ENCODE measurements at regions not wholly inside any gene's neighbourhood (a gene's known extent, or its start where the extent isn't known, plus 50 kb on each side); places are given as distances from the start of the nearest gene placed in this dataset.

DNA sequence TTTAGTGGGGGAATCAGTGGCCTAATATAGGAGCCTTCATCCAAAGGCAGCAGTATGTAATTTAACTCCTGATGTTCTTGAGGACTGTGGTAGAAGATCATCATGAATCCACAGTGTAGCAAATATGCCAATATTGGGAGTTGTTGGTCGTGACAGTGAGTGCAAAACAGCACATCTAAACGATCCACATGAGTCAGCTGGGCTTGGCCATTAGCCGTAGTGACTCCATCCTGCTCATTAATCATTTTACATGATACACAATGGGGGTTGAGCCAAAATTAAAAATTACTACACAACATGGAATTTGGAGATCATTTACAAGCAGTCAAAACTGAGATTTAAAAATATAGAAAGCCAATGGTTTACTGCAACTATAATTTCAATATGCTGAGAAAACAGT is 653.9 kb upstream of the CAMK1G start:
- FAIRE-seq (no peak), DNase-seq (ENCODE audit: insufficient read length, low spot score) (no peak)
- TF ChIP-seq PAX5 (IDR thresholded peaks at IDR 0.05; ENCODE audit: insufficient read depth, low read length, severe bottlenecking) = no peak
- TF ChIP-seq TAF1 (IDR thresholded peaks at IDR 0.05; ENCODE audit: low read depth, low read length) = no peak
- TF ChIP-seq POU2F2 (IDR thresholded peaks at IDR 0.05; ENCODE audit: low read depth, low read length) = no peak
- TF ChIP-seq POLR2A (IDR thresholded peaks at IDR 0.05; ENCODE audit: low read depth, low read length) = no peak
- TF ChIP-seq SPI1 (IDR thresholded peaks at IDR 0.05; ENCODE audit: low read depth, low read length) = no peak
- TF ChIP-seq POLR2AphosphoS5 (IDR thresholded peaks at IDR 0.05; ENCODE audit: low read depth, low read length) = no peak

DNA sequence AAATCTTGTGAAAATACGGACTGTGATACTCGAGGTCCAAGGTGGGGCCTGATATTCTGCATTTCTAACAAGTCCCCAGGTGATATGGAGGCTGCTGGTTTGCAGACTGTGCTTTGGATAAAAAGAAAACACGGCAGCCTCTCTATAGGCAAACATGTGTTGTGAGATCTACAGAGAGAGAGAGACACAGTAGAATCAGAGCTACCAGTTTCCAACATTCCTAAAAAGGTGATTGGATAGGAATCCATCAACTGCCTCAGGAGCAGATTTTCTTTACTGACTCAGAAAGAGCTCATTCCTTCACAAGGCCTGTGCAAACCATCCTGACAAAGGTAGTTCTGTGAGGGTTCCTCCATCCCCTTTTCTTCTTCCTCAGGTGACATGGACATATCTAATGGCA is 651.6 kb upstream of the CAMK1G start:
- TF ChIP-seq PAX5 (IDR thresholded peaks at IDR 0.05; ENCODE audit: insufficient read depth, low read length, severe bottlenecking) = no peak
- TF ChIP-seq POLR2AphosphoS5 (IDR thresholded peaks at IDR 0.05; ENCODE audit: low read depth, low read length) = no peak
- no peak for TF ChIP-seq TAF1 (IDR thresholded peaks at IDR 0.05; ENCODE audit: low read depth, low read length)
- no peak for TF ChIP-seq POLR2A (IDR thresholded peaks at IDR 0.05; ENCODE audit: low read depth, low read length)
- no peak for TF ChIP-seq POU2F2 (IDR thresholded peaks at IDR 0.05; ENCODE audit: low read depth, low read length)
- TF ChIP-seq SPI1 (IDR thresholded peaks at IDR 0.05; ENCODE audit: low read depth, low read length) = no peak
- FAIRE-seq (no peak), DNase-seq (ENCODE audit: insufficient read length, low spot score) (no peak)

DNA sequence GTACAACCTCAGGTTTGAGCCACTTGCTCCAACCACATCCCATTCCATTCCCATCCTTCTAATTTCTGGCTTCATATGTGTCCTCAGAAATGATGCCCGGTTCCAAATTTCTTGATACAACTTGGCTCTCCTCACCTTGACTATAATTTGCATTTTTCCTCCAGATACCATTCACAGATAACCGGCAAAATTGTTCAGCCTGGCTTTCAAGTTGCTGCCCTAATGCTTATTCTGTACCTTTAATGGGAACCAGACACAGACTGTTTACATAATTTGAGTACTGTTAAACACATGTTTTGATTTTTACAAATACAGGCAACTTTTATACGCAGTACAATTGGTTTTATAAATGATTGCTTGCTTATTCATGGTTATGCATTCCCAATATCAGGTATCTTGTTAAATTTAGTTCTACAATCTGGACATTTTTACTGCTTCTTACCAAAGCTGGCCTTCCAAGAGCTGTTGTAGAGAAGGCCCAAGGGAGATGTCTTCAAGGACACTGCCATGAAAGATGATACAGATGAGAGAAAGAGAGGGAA is 649.5 kb upstream of the CAMK1G start:
- no peak for DNase-seq (ENCODE audit: insufficient read length, low spot score)
- no peak for FAIRE-seq

DNA sequence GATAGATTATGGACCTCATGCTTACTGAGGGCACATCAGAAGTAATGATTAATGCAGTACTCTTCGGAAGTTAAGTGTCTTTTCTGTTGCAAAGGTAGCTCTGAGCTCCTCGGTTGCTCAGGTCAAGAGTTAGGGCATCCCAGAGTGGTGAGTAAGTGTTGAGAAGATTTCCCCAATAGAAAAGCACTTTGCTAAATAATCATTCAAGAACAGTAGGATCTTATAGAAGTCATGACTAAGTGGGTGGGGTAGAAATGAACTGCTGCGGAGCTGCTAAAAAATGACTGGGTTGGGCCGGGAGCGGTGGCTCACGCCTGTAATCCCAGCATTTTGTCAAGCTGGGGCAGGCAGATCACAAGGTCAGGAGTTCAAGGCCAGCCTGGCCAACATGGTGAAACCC is 648.6 kb upstream of the CAMK1G start:
- DNase-seq (ENCODE audit: insufficient read length, low spot score) (no peak), FAIRE-seq (no peak)
- TF ChIP-seq SPI1 (IDR thresholded peaks at IDR 0.05; ENCODE audit: low read depth, low read length) = no peak

More for the DNA sequence above, 649.5 kb upstream of the CAMK1G start:
- TF ChIP-seq POLR2AphosphoS5 (IDR thresholded peaks at IDR 0.05; ENCODE audit: low read depth, low read length) (no peak), POLR2A (IDR thresholded peaks at IDR 0.05; ENCODE audit: low read depth, low read length) (no peak), TAF1 (IDR thresholded peaks at IDR 0.05; ENCODE audit: low read depth, low read length) (no peak), POU2F2 (IDR thresholded peaks at IDR 0.05; ENCODE audit: low read depth, low read length) (no peak), PAX5 (IDR thresholded peaks at IDR 0.05; ENCODE audit: insufficient read depth, low read length, severe bottlenecking) (no peak), SPI1 (IDR thresholded peaks at IDR 0.05; ENCODE audit: low read depth, low read length) (no peak)

DNA sequence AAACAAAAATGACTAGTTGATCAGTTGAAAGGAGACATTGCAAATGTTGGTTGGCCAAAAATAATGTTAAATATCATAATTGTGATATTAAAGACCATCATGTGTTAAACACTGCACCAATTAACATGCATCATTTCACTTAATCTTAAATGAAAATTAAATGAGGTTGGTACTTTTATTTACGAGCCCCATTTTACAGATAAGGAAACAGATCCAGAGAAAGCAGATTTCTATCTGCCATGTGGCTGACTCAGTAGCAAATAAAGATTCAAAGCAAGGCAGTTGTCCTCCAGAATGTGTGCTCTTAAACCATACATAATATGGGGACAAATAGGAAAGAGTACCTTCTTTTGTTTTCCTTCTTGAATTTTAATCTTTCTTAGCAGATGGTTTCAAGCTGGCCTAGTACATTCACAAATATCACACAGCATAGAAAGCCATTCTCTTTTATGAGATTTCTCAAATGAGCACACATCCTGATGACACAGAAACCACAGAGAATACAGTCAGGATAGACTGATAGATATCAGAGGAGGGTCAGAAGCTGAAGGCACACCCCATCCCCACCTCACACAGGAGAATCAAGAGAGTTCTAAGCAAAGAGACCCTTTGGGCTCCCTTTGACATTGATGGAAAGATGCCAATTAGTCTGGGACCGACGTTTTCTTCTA is 647.9 kb upstream of the CAMK1G start:
- FAIRE-seq (no peak), DNase-seq (ENCODE audit: insufficient read length, low spot score) (no peak)
- TF ChIP-seq POLR2A (IDR thresholded peaks at IDR 0.05; ENCODE audit: low read depth, low read length) (no peak), SPI1 (IDR thresholded peaks at IDR 0.05; ENCODE audit: low read depth, low read length) (no peak), POU2F2 (IDR thresholded peaks at IDR 0.05; ENCODE audit: low read depth, low read length) (no peak), TAF1 (IDR thresholded peaks at IDR 0.05; ENCODE audit: low read depth, low read length) (no peak), PAX5 (IDR thresholded peaks at IDR 0.05; ENCODE audit: insufficient read depth, low read length, severe bottlenecking) (no peak), POLR2AphosphoS5 (IDR thresholded peaks at IDR 0.05; ENCODE audit: low read depth, low read length) (no peak)

DNA sequence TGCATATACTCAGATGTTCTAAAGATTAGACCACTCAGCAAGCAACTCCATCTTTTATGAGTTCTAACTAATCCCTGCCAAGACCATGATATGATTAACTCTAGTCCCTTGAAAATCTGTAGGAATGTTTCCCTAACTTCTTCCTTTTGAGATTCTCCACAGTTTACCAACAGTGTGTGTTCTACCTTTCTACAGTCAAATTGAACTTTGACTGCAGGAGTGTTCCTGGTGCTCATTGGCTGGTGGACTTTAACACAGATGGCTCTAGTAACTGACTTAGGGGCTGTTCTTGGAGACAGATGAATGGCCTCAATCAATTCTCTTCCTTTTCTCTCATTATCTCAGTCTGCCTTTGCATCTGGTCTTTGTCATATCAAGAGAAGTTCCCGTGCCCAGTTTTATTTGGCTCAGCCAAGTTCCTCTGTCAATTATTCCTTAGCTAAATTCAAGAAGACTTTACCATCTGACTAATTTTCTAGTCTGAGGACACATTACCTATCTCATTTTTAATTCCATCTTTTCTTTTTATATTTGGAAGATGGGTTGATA is 643.9 kb upstream of the CAMK1G start:
- FAIRE-seq (no peak), DNase-seq (ENCODE audit: insufficient read length, low spot score) (no peak)
- TF ChIP-seq POLR2A (IDR thresholded peaks at IDR 0.05; ENCODE audit: low read depth, low read length) (no peak), POU2F2 (IDR thresholded peaks at IDR 0.05; ENCODE audit: low read depth, low read length) (no peak), SPI1 (IDR thresholded peaks at IDR 0.05; ENCODE audit: low read depth, low read length) (no peak), POLR2AphosphoS5 (IDR thresholded peaks at IDR 0.05; ENCODE audit: low read depth, low read length) (no peak), TAF1 (IDR thresholded peaks at IDR 0.05; ENCODE audit: low read depth, low read length) (no peak), PAX5 (IDR thresholded peaks at IDR 0.05; ENCODE audit: insufficient read depth, low read length, severe bottlenecking) (no peak)

DNA sequence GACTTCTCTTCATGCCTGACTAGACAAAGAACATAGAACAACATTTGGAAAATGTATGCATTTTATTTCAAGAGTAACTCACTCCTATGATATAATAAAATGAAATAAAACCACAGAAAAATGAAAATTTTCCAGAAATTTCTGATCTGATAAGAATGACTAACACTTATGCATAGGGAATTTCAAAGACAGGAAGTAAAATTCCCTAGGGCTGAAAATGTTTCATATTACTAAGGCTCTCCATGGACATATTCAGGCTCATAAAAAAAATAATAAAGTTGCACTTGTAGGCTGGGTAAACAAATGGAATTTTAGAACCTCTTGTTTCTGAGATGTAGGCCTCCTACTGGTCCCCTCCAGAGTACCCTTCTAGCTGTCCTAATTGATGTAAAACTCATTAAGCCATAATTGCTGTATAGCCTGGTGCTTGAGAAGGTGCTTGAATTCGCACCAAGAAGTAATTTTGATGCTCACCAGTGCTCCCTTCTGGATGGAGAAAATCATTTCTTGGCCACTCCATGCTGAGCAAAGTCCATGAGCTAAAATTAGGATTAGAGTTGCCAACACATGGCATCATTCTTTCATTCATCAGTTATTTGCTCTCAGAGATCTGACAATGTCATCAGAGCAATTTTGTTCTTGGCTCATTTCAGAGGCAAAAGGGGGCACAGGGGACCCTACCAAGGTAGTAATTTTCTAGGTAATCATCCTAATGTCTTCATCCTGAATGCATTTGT is 641.0 kb upstream of the CAMK1G start:
- FAIRE-seq (no peak), DNase-seq (ENCODE audit: insufficient read length, low spot score) (no peak)
- TF ChIP-seq SPI1 (IDR thresholded peaks at IDR 0.05; ENCODE audit: low read depth, low read length) = no peak
- no peak for TF ChIP-seq POLR2AphosphoS5 (IDR thresholded peaks at IDR 0.05; ENCODE audit: low read depth, low read length)
- no peak for TF ChIP-seq TAF1 (IDR thresholded peaks at IDR 0.05; ENCODE audit: low read depth, low read length)
- no peak for TF ChIP-seq PAX5 (IDR thresholded peaks at IDR 0.05; ENCODE audit: insufficient read depth, low read length, severe bottlenecking)
- TF ChIP-seq POU2F2 (IDR thresholded peaks at IDR 0.05; ENCODE audit: low read depth, low read length) = no peak
- no peak for TF ChIP-seq POLR2A (IDR thresholded peaks at IDR 0.05; ENCODE audit: low read depth, low read length)

DNA sequence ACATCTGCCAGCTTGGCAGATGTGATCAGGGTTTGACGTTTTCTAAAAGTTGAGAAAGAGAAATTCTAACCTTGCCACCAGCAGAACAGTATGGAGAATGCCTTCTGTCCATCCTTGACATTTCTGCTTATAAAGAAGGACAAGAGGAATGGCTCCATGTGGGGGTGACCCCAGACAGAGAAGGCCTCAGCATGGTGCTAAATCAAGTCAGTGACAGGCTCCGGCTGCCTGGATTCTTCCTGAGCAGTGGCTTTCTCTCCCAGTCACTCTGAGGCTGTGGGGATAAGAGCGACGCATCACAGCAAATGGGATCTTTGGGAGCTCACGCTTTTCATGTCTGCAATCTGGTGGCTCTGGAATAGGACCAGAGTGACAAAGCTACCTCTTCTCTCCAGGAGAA is 640.2 kb upstream of the CAMK1G start:
- DNase-seq (ENCODE audit: insufficient read length, low spot score) (no peak), FAIRE-seq (no peak)
- TF ChIP-seq POLR2A (IDR thresholded peaks at IDR 0.05; ENCODE audit: low read depth, low read length) = no peak
- TF ChIP-seq SPI1 (IDR thresholded peaks at IDR 0.05; ENCODE audit: low read depth, low read length) = no peak
- TF ChIP-seq PAX5 (IDR thresholded peaks at IDR 0.05; ENCODE audit: insufficient read depth, low read length, severe bottlenecking) = no peak
- TF ChIP-seq POU2F2 (IDR thresholded peaks at IDR 0.05; ENCODE audit: low read depth, low read length) = no peak
- no peak for TF ChIP-seq POLR2AphosphoS5 (IDR thresholded peaks at IDR 0.05; ENCODE audit: low read depth, low read length)
- TF ChIP-seq TAF1 (IDR thresholded peaks at IDR 0.05; ENCODE audit: low read depth, low read length) = no peak

DNA sequence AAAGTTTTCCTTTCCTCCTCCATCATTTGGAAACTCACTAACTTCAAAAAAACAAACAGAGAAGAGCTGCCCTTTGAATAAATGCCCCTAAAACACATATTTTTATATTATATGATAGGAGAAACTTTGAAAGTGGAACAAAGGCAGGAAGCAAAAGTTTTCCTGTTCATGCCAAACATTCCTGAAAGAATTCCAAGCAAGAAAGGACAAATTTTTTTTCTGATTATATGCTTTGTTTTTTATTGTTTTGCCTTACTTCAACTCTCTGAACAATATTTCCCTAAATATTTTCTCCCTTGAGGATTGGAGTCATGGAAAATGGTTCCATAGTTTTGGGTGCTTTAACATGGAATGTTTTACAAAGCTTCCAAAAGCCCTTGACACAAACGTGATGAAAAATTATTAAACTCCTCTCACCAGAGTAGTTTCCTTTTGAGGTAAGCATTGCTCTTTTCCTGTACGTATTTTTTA is 638.5 kb upstream of the CAMK1G start:
- TF ChIP-seq POLR2AphosphoS5 (IDR thresholded peaks at IDR 0.05; ENCODE audit: low read depth, low read length) (no peak), POLR2A (IDR thresholded peaks at IDR 0.05; ENCODE audit: low read depth, low read length) (no peak), PAX5 (IDR thresholded peaks at IDR 0.05; ENCODE audit: insufficient read depth, low read length, severe bottlenecking) (no peak), POU2F2 (IDR thresholded peaks at IDR 0.05; ENCODE audit: low read depth, low read length) (no peak), TAF1 (IDR thresholded peaks at IDR 0.05; ENCODE audit: low read depth, low read length) (no peak), SPI1 (IDR thresholded peaks at IDR 0.05; ENCODE audit: low read depth, low read length) (no peak)
- FAIRE-seq = no peak
- DNase-seq (ENCODE audit: insufficient read length, low spot score) = no peak

All from GM12891 (cell line).